GM12873 (cell line): ENCODE measurements at regions not wholly inside any gene's neighbourhood (a gene's known extent, or its start where the extent isn't known, plus 50 kb on each side); places are given as distances from the start of the nearest gene placed in this dataset.

Source experiments
- CTCF ChIP-seq: IDR thresholded peaks from 2 replicates; pipeline ENCODE4 v1.5.1; 2012; ENCODE audit warnings: low read depth, mild to moderate bottlenecking, moderate library complexity, low read length, control low read depth; ENCODE audit not compliant: insufficient read depth; ENCODE audit errors: missing control alignments

- no peak for TF ChIP-seq CTCF
These were observed 635.0 kb downstream of the TSN start for GRCh38 chr2:122390406-122390805.

GRCh38 chr2:122391726-122392125 is 636.3 kb downstream of the TSN start:
- TF ChIP-seq CTCF: no peak

- no peak for TF ChIP-seq CTCF
These were observed 640.2 kb downstream of the TSN start for GRCh38 chr2:122395687-122396086.

- no peak for TF ChIP-seq CTCF
These were observed 655.8 kb downstream of the TSN start for GRCh38 chr2:122411231-122411630.

- no peak for TF ChIP-seq CTCF
These were observed 656.9 kb downstream of the TSN start for GRCh38 chr2:122412360-122412759.

GRCh38 chr2:122414902-122415301 is 659.5 kb downstream of the TSN start:
- no peak for TF ChIP-seq CTCF

- no peak for TF ChIP-seq CTCF
These were observed 661.7 kb downstream of the TSN start for GRCh38 chr2:122417114-122417513.
